Fibroblast of skin of scalp (primary cell): ENCODE measurements at regions not wholly inside any gene's neighbourhood (a gene's known extent, or its start where the extent isn't known, plus 50 kb on each side); places are given as distances from the start of the nearest gene placed in this dataset.
A peak's percentile ranks its signal among the peaks of the same experiment; 100 is the strongest.

Experiments
- DNase-seq: peaks from one replicate; pipeline ENCODE4 v3.0.0-alpha.2; 2013

GRCh38 chr19:16000024-16000663 lies 51.3 kb downstream of the OR10H4 start:
- DNase-seq = no peak

GRCh38 chr19:16001481-16002312 lies 52.9 kb downstream of the OR10H4 start:
- peak; percentile 69 for DNase-seq

GRCh38 chr19:16002406-16003384 lies 53.9 kb downstream of the OR10H4 start:
- DNase-seq = no peak

- no peak for DNase-seq
Observed at GRCh38 chr19:16003391-16003790, 54.6 kb downstream of the OR10H4 start.

GRCh38 chr19:16005925-16006324 lies 57.1 kb downstream of the OR10H4 start:
- no peak for DNase-seq

GRCh38 chr19:16012552-16012951 lies 63.7 kb upstream of the TPM4 start:
- no peak for DNase-seq

- no peak for DNase-seq
Observed at GRCh38 chr19:16013181-16013850, 63.0 kb upstream of the TPM4 start.

- DNase-seq = no peak
Observed at GRCh38 chr19:16013851-16014840, 62.1 kb upstream of the TPM4 start.

- no peak for DNase-seq
Observed at GRCh38 chr19:16014923-16015804, 61.1 kb upstream of the TPM4 start.

GRCh38 chr19:16015805-16016173 lies 60.5 kb upstream of the TPM4 start:
- no peak for DNase-seq

GRCh38 chr19:16016226-16017137 lies 59.8 kb upstream of the TPM4 start:
- DNase-seq = no peak

GRCh38 chr19:16017138-16017490 lies 59.2 kb upstream of the TPM4 start:
- DNase-seq = no peak

- DNase-seq = no peak
Observed at GRCh38 chr19:16018106-16018755, 58.1 kb upstream of the TPM4 start.

- no peak for DNase-seq
Observed at GRCh38 chr19:16018801-16019551, 57.3 kb upstream of the TPM4 start.

GRCh38 chr19:16019691-16020448 lies 56.4 kb upstream of the TPM4 start:
- DNase-seq = no peak

- no peak for DNase-seq
Observed at GRCh38 chr19:16021796-16022195, 54.5 kb upstream of the TPM4 start.

- no peak for DNase-seq
Observed at GRCh38 chr19:16022251-16022650, 54.0 kb upstream of the TPM4 start.
